Central memory CD8-positive, alpha-beta T cell (primary cell): ENCODE measurements at regions not wholly inside any gene's neighbourhood (a gene's known extent, or its start where the extent isn't known, plus 50 kb on each side); places are given as distances from the start of the nearest gene placed in this dataset.

Experiments
- ATAC-seq: fragments of 150-1000 bp; cut with Tn5 transposase; replicated peaks from 2 replicates; pipeline ENCODE4 v1.10.0; 2022; ENCODE audit warnings: mild to moderate bottlenecking, moderate FRiP score, moderate number of reproducible peaks; ENCODE audit not compliant: poor library complexity, severe bottlenecking; ENCODE audit errors: extremely low read depth
- DNase-seq, 2 donors: peaks; one replicate each; pipeline ENCODE4 v3.0.0; 2021; ENCODE audit warnings: low spot score in 2 of 2
- H3K27ac Mint-ChIP-seq: one replicate; pipeline ENCODE4 v1.8.0; 2022; ENCODE audit warnings: low read depth, mild to moderate bottlenecking, moderate library complexity, mixed read lengths
- H3K27me3 Mint-ChIP-seq: one replicate; pipeline ENCODE4 v1.8.0; 2022; ENCODE audit warnings: mixed read lengths
- H3K36me3 Mint-ChIP-seq: one replicate; pipeline ENCODE4 v1.8.0; 2022; ENCODE audit warnings: mild to moderate bottlenecking, moderate library complexity, mixed read lengths; ENCODE audit not compliant: insufficient read depth
- H3K4me1 Mint-ChIP-seq: one replicate; pipeline ENCODE4 v1.8.0; 2022; ENCODE audit warnings: mixed read lengths
- H3K4me3 Mint-ChIP-seq: one replicate; pipeline ENCODE4 v1.8.0; 2022; ENCODE audit warnings: mild to moderate bottlenecking, moderate library complexity, mixed read lengths
- H3K9me3 Mint-ChIP-seq: one replicate; pipeline ENCODE4 v1.8.0; 2022; ENCODE audit warnings: mixed read lengths

- Mint-ChIP-seq H3K27me3 (peaks cover 6% of the 10 kb centered on the region), H3K9me3 (no peaks in the 10 kb centered on the region), H3K4me1 (no peaks in the 10 kb centered on the region), H3K36me3 (no peaks in the 10 kb centered on the region), H3K27ac (no peak overlapping the region), H3K4me3 (no peak overlapping the region)
- no peak for DNase-seq
- ATAC-seq, result no peak
Observed at GRCh38 chr11:131185915-131186314, 184.5 kb upstream of the NTM start.

DNA sequence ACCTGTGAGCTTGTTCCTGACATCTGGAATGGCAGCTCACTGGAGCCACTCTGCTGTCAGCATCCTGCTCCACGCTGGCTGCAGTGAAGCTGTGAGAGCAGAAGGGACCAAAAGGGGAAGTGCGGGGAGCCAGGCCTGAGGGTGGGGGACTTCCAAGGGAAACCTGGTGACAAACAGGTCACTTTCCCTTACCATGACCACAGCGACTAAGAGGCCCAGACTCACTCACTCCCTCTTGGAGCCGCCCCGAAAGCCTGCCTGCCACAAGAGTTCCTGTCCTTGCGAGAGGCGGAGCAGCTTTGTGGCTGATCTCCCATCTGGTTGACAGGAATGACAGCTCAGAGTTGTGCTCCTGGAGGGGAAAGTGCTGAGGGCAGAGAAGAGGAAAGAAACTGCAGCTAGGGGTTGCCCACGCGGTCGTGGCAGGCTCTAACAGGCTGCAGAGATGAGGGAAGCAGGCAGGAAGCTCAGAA lies 183.8 kb upstream of the NTM start:
- H3K27ac Mint-ChIP-seq, result no peak overlapping the region
- H3K27me3 Mint-ChIP-seq, result peaks cover 6% of the 10 kb centered on the region
- no peaks in the 10 kb centered on the region for H3K9me3 Mint-ChIP-seq
- ATAC-seq, result no peak
- no peaks in the 10 kb centered on the region for H3K4me1 Mint-ChIP-seq
- H3K36me3 Mint-ChIP-seq, result no peaks in the 10 kb centered on the region
- DNase-seq, result no peak
- no peak overlapping the region for H3K4me3 Mint-ChIP-seq

- peaks cover 6% of the 10 kb centered on the region for H3K27me3 Mint-ChIP-seq
- ATAC-seq, result no peak
- no peaks in the 10 kb centered on the region for H3K36me3 Mint-ChIP-seq
Observed at GRCh38 chr11:131190446-131190845, 180.0 kb upstream of the NTM start.

GRCh38 chr11:131191606-131192005 lies 178.8 kb upstream of the NTM start:
- Mint-ChIP-seq H3K27me3 (peaks cover under 1% of the 10 kb centered on the region), H3K36me3 (no peaks in the 10 kb centered on the region), H3K4me1 (no peaks in the 10 kb centered on the region), H3K4me3 (no peak overlapping the region), H3K27ac (no peak overlapping the region), H3K9me3 (peaks cover 8% of the 10 kb centered on the region)
- ATAC-seq (no peak), DNase-seq (no peak)

More at GRCh38 chr11:131190446-131190845, 180.0 kb upstream of the NTM start:
- Mint-ChIP-seq H3K4me3 (no peak overlapping the region), H3K4me1 (no peaks in the 10 kb centered on the region), H3K9me3 (peaks cover 8% of the 10 kb centered on the region), H3K27ac (no peak overlapping the region)
- DNase-seq, result no peak

- no peak overlapping the region for H3K27ac Mint-ChIP-seq
- H3K27me3 Mint-ChIP-seq, result no peaks in the 10 kb centered on the region
- no peaks in the 10 kb centered on the region for H3K36me3 Mint-ChIP-seq
- no peaks in the 10 kb centered on the region for H3K4me1 Mint-ChIP-seq
- H3K4me3 Mint-ChIP-seq, result no peak overlapping the region
- ATAC-seq (no peak), DNase-seq (no peak)
- peaks cover 12% of the 10 kb centered on the region for H3K9me3 Mint-ChIP-seq
Observed at GRCh38 chr11:131192628-131193027, 177.8 kb upstream of the NTM start.

GRCh38 chr11:131193031-131193501 lies 177.3 kb upstream of the NTM start:
- H3K27ac Mint-ChIP-seq, result no peak overlapping the region
- DNase-seq (no peak), ATAC-seq (no peak)
- no peaks in the 10 kb centered on the region for H3K36me3 Mint-ChIP-seq
- no peaks in the 10 kb centered on the region for H3K4me1 Mint-ChIP-seq
- H3K27me3 Mint-ChIP-seq, result no peaks in the 10 kb centered on the region
- no peak overlapping the region for H3K4me3 Mint-ChIP-seq
- peaks cover 14% of the 10 kb centered on the region for H3K9me3 Mint-ChIP-seq

DNA sequence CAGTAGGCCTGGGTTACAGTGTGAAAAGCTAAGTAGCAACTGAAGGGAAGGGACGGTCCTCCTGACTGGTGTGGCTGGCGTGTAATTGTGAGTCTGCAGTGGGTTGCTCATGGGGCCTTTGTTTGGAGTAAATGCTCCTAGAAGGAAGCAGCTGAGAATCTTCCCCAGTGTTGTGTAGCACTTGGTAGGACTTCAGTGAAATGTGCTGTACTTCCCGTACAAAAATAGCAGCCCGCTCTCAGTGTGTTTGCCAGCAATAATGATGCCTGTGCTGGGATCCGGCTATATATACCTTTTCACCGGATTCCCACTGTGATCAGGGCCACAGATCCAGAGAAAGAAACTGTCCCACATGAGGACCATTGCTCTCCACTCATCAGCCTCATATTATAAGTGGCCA lies 175.7 kb upstream of the NTM start:
- Mint-ChIP-seq H3K4me3 (no peak overlapping the region), H3K27me3 (no peaks in the 10 kb centered on the region), H3K9me3 (peaks cover 14% of the 10 kb centered on the region), H3K36me3 (no peaks in the 10 kb centered on the region), H3K27ac (no peak overlapping the region), H3K4me1 (no peaks in the 10 kb centered on the region)
- ATAC-seq (no peak), DNase-seq (no peak)

GRCh38 chr11:131195661-131196517 lies 174.5 kb upstream of the NTM start:
- no peak for ATAC-seq
- H3K9me3 Mint-ChIP-seq, result peaks cover 14% of the 10 kb centered on the region
- no peak overlapping the region for H3K4me3 Mint-ChIP-seq
- no peaks in the 10 kb centered on the region for H3K4me1 Mint-ChIP-seq
- H3K27ac Mint-ChIP-seq, result no peak overlapping the region
- H3K27me3 Mint-ChIP-seq, result no peaks in the 10 kb centered on the region
- DNase-seq, result no peak
- no peaks in the 10 kb centered on the region for H3K36me3 Mint-ChIP-seq

- ATAC-seq, result no peak
- H3K36me3 Mint-ChIP-seq, result no peaks in the 10 kb centered on the region
- peaks cover 11% of the 10 kb centered on the region for H3K9me3 Mint-ChIP-seq
- DNase-seq, result no peak
- H3K27me3 Mint-ChIP-seq, result no peaks in the 10 kb centered on the region
- no peak overlapping the region for H3K27ac Mint-ChIP-seq
- no peak overlapping the region for H3K4me3 Mint-ChIP-seq
- no peaks in the 10 kb centered on the region for H3K4me1 Mint-ChIP-seq
Observed at GRCh38 chr11:131198161-131199014, 172.0 kb upstream of the NTM start.

GRCh38 chr11:131199015-131199280 lies 171.5 kb upstream of the NTM start:
- Mint-ChIP-seq H3K36me3 (no peaks in the 10 kb centered on the region), H3K27me3 (no peaks in the 10 kb centered on the region), H3K4me3 (no peak overlapping the region), H3K9me3 (peaks cover 10% of the 10 kb centered on the region), H3K27ac (no peak overlapping the region), H3K4me1 (no peaks in the 10 kb centered on the region)
- DNase-seq, result no peak
- ATAC-seq, result no peak

DNA sequence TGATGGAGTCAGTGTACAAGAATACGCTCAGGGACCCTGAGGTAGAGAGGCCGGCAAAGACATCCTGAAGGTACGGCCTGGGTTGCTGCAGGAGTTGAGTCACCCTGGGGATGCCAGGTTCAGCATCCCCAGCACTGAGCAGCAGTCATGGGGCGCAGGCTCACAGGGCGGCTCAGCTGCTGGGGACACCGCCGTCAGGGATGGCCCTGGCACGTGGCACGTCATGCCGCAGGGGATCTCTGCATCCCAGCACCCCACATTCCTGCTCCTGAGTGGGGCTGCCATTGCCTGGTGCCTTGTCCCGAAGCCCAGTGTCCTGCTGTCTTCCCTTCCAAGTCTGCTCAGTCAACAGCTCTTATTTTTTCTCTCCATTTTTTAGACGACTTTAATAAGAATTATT lies 168.7 kb upstream of the NTM start:
- peaks cover 10% of the 10 kb centered on the region for H3K9me3 Mint-ChIP-seq
- H3K27me3 Mint-ChIP-seq, result no peaks in the 10 kb centered on the region
- no peaks in the 10 kb centered on the region for H3K36me3 Mint-ChIP-seq
- H3K27ac Mint-ChIP-seq, result no peak overlapping the region
- ATAC-seq (no peak), DNase-seq (no peak)
- no peaks in the 10 kb centered on the region for H3K4me1 Mint-ChIP-seq
- no peak overlapping the region for H3K4me3 Mint-ChIP-seq

GRCh38 chr11:131203040-131203439 lies 167.4 kb upstream of the NTM start:
- Mint-ChIP-seq H3K4me3 (no peak overlapping the region), H3K27ac (no peak overlapping the region), H3K27me3 (no peaks in the 10 kb centered on the region), H3K36me3 (no peaks in the 10 kb centered on the region), H3K9me3 (peaks cover 4% of the 10 kb centered on the region), H3K4me1 (no peaks in the 10 kb centered on the region)
- no peak for ATAC-seq
- DNase-seq, result no peak

DNA sequence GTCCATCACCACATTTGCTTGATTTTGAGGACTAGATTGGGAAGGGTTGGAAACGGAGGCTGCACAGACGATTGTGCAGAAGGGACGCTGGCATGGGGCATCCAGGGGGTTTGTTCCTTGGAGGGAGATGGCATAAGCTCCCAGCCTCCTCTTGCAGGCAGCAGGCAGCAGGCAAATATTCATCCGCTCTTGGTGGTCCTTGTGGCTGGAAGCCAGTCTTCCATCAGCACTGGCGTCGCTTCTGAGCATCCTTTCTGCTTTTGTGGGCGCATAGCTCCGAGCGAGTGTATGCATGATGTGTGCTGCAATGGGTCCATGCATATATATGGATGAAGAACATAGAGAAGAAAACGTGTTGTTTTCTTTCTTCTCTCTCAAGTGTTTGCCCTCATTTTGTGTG lies 166.1 kb upstream of the NTM start:
- Mint-ChIP-seq H3K27me3 (no peaks in the 10 kb centered on the region), H3K36me3 (no peaks in the 10 kb centered on the region)
- ATAC-seq, result no peak

More for the DNA sequence above, 166.1 kb upstream of the NTM start:
- DNase-seq, result no peak
- Mint-ChIP-seq H3K27ac (no peak overlapping the region), H3K4me3 (no peak overlapping the region), H3K9me3 (peaks cover 4% of the 10 kb centered on the region), H3K4me1 (no peaks in the 10 kb centered on the region)
